Stomach (tissue), 8 donors: ENCODE measurements at regions not wholly inside any gene's neighbourhood (a gene's known extent, or its start where the extent isn't known, plus 50 kb on each side); places are given as distances from the start of the nearest gene placed in this dataset.
A peak's percentile ranks its signal among the peaks of the same experiment; 100 is the strongest.

Source experiments
- DNase-seq, 2 donors: peaks; one replicate each; pipeline versions ENCODE4 v3.0.0 to v3.0.0-alpha.2; 2013 to 2019
- H3K27ac ChIP-seq, 5 donors: fragments of 200-600 bp in 4 of 5; sonication (generic) in 4 of 5; one replicate each; pipeline ENCODE4 v1.5.1; 2013 to 2019; ENCODE audit warnings: mild to moderate bottlenecking in 1 of 5, moderate library complexity in 1 of 5
- H3K27me3 ChIP-seq, 3 donors: fragments of 200-600 bp; sonication (generic); one replicate each; pipeline ENCODE4 v1.5.1; 2017 to 2019; ENCODE audit warnings: mixed run types in 1 of 3
- H3K36me3 ChIP-seq, 4 donors: fragments of 200-600 bp; sonication (generic); 1 replicate in 3 of 4; 2 replicates in 1 of 4; pipeline ENCODE4 v1.5.1; 2016 to 2019
- H3K4me1 ChIP-seq, 4 donors: fragments of 200-600 bp; sonication (generic); one replicate each; pipeline ENCODE4 v1.5.1; 2016 to 2019
- H3K4me3 ChIP-seq, 4 donors: fragments of 200-600 bp; sonication (generic) in 3 of 4; one replicate each; pipeline ENCODE4 v1.5.1; 2016 to 2019; ENCODE audit warnings: mild to moderate bottlenecking in 1 of 4
- H3K9me3 ChIP-seq, 4 donors: fragments of 200-600 bp; sonication (generic); one replicate each; pipeline ENCODE4 v1.5.1; 2016 to 2019
- EP300 ChIP-seq: sonication (generic); formaldehyde crosslinking; IDR thresholded peaks from one replicate; pipeline ENCODE4 v1.6.1; 2017; ENCODE audit warnings: antibody characterized with exemption
- POLR2A ChIP-seq, 4 donors: fragments of 450-650 bp; IDR thresholded peaks; one replicate each; pipeline ENCODE4 v1.6.1; 2016; ENCODE audit warnings: antibody characterized with exemption in 4 of 4, control low read depth in 2 of 4, mild to moderate bottlenecking in 1 of 4, moderate library complexity in 1 of 4
- POLR2AphosphoS5 ChIP-seq, 3 donors: sonication (generic); formaldehyde crosslinking; IDR thresholded peaks; one replicate each; pipeline ENCODE4 v1.6.1; 2016; ENCODE audit warnings: antibody characterized with exemption in 3 of 3
- WGBS, 5 donors: extraction: QIAGEN DNeasy Blood & Tissue Kit in 3 of 5; methylation state at CpG; one replicate each; pipeline versions ENCODE4 v1.1.5 to v1.1.7; 2013 to 2018; 5-methylcytosine and 5-hydroxymethylcytosine counted together
- intact Hi-C: fragments of 100-400 bp; cut with DNase I; formaldehyde crosslinking; loops from one replicate; pipeline ENCODE4 v1.15.1; 2023; ENCODE audit warnings: low total_unique reads
- TF ChIP-seq, protein P1 (sequence below), 7 experiments: fragments of 450-650 bp in 4 of 7; fragments of 200-600 bp in 3 of 7; sonication (generic) in 3 of 7; IDR thresholded peaks; one replicate each; pipeline ENCODE4 v1.5.1; 2016 to 2019; ENCODE audit warnings: antibody characterized with exemption in 7 of 7, control low read depth in 2 of 7, mild to moderate bottlenecking in 1 of 7
- donor health status: healthy with polysubstance abuse.
- donor health status: Bipolar disorder and iron deficiency.
- donor health status: healthy.

DNA sequence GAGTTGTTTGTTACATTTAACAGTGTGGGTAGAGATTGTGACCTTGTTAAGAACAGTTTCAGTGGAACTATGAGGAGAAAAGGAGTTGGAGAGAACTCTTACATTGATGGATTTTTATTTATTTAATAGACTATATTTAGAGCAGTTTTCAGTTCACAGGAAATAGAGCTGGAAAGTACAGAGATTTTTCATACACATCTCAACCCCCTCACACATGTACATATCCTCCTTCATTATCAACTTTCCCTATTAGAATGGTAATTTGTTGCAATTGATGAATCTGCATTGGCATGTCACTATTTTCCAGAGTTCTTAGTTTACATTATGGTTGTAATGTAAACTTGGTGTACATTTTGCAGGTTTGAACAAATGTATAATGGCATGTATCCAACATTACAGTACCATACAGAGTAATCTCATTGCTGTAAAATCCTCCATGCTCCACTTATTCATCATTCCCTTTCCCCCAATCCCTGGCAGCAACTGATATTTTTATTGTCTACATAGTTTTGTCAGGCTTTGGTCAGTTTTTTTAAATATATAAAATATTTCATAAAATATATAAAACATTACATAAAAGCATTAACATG, 756.6 kb upstream of the DPPA4 start:
- no peak overlapping the region for H3K27ac ChIP-seq
- H3K27me3 ChIP-seq, result no peaks in the 10 kb centered on the region
- intact Hi-C loops, result no loop called here
- no peaks in the 10 kb centered on the region for H3K36me3 ChIP-seq
- no peak overlapping the region for H3K4me3 ChIP-seq
- H3K4me1 ChIP-seq, result no peaks in the 10 kb centered on the region
- no peaks in the 10 kb centered on the region for H3K9me3 ChIP-seq
- peak in 1 of 2 donors; percentile 39 for DNase-seq
- TF ChIP-seq POLR2A (IDR thresholded peaks at IDR 0.05) (no peak), POLR2AphosphoS5 (IDR thresholded peaks at IDR 0.05) (no peak), EP300 (no peak)
- TF ChIP-seq, protein P1, sequence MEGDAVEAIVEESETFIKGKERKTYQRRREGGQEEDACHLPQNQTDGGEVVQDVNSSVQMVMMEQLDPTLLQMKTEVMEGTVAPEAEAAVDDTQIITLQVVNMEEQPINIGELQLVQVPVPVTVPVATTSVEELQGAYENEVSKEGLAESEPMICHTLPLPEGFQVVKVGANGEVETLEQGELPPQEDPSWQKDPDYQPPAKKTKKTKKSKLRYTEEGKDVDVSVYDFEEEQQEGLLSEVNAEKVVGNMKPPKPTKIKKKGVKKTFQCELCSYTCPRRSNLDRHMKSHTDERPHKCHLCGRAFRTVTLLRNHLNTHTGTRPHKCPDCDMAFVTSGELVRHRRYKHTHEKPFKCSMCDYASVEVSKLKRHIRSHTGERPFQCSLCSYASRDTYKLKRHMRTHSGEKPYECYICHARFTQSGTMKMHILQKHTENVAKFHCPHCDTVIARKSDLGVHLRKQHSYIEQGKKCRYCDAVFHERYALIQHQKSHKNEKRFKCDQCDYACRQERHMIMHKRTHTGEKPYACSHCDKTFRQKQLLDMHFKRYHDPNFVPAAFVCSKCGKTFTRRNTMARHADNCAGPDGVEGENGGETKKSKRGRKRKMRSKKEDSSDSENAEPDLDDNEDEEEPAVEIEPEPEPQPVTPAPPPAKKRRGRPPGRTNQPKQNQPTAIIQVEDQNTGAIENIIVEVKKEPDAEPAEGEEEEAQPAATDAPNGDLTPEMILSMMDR (IDR thresholded peaks at IDR 0.05), result no peak

DNA sequence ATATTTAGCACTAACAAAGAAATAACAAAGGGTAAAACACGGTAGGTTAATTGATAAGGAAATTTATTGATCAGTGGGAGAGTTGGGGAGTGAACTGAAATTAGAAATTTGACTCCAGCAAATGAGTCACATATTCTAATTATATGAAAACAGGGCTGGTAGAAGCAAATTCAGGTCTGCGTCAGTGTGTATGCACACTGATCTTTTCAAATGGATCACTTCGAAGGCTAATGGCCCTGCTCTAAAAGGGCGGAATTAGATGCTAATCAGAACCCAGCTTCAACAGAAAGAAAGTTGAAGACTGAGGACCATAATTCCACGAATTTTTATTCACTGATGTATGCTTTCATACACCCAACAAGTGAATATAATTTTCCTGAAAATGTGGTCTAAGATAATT, 762.4 kb upstream of the DPPA4 start:
- TF ChIP-seq, protein P1 (IDR thresholded peaks at IDR 0.05), result no peak
- no peak for TF ChIP-seq POLR2AphosphoS5 (IDR thresholded peaks at IDR 0.05)
- no peak for DNase-seq
- intact Hi-C loops, result no loop called here
- Histone ChIP-seq H3K9me3 (no peaks in the 10 kb centered on the region), H3K36me3 (no peaks in the 10 kb centered on the region), H3K4me1 (no peaks in the 10 kb centered on the region), H3K27ac (no peak overlapping the region), H3K27me3 (no peaks in the 10 kb centered on the region), H3K4me3 (no peak overlapping the region)
- WGBS, 5 donors, result 48 to 72% (median 51%) methylated on average over 5 of the region's 5 CpGs

DNA sequence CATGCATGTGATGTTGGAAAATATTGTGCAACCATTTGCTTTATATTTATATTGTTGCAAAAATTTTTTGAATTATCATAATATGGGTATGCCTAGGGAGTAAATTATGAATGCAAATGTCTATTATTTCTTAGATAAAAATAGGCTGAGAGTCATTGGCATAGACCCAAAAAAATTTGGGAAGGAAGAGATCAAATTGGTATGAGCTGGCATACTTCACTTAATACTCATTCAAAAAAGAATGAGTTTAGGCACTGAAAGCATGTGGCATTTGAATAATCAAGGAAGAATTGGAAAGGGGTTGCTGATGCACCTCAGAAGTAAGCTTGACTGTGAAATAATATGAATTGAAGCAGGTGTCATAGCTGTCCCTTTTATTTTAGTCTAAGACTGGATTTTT, 764.0 kb upstream of the DPPA4 start:
- intact Hi-C loops, result no loop called here

DNA sequence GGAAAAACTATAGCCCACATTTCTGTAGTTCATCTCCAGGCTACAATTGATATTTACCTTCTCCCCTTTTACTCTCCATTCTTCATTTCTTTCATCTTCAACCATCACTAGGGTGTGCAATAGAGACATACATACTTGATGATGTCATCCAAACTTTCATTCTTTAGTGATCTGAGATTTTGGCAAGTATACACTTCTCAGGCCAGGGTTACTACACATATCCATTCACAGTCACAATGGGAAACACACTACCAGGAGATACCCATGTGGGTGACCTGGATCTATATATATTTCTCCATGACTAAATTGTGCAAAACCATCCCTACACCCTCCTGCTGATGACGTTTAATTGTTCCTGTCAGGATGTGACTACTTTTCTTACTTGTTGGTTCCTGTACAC, 769.5 kb upstream of the DPPA4 start:
- TF ChIP-seq EP300, result no peak
- no peak for TF ChIP-seq POLR2A (IDR thresholded peaks at IDR 0.05)
- no peak for TF ChIP-seq POLR2AphosphoS5 (IDR thresholded peaks at IDR 0.05)
- TF ChIP-seq, protein P1 (IDR thresholded peaks at IDR 0.05), result no peak
- intact Hi-C loops, result no loop called here

More for the DNA sequence above, 764.0 kb upstream of the DPPA4 start:
- Histone ChIP-seq H3K4me3 (no peak overlapping the region), H3K27me3 (no peaks in the 10 kb centered on the region), H3K4me1 (no peaks in the 10 kb centered on the region), H3K27ac (no peak overlapping the region), H3K9me3 (no peaks in the 10 kb centered on the region), H3K36me3 (no peaks in the 10 kb centered on the region)
- DNase-seq, result no peak
- TF ChIP-seq, protein P1 (IDR thresholded peaks at IDR 0.05), result no peak
- TF ChIP-seq POLR2A (IDR thresholded peaks at IDR 0.05), result no peak
- TF ChIP-seq EP300, result no peak
- no peak for TF ChIP-seq POLR2AphosphoS5 (IDR thresholded peaks at IDR 0.05)

More for the DNA sequence above, 769.5 kb upstream of the DPPA4 start:
- no peaks in the 10 kb centered on the region for H3K4me1 ChIP-seq
- H3K36me3 ChIP-seq, result no peaks in the 10 kb centered on the region
- H3K27me3 ChIP-seq, result no peaks in the 10 kb centered on the region
- no peak overlapping the region for H3K27ac ChIP-seq
- WGBS, 5 donors, result 72 to 91% (median 83%) methylated on average over 1 of the region's 1 CpG
- no peak for DNase-seq
- H3K9me3 ChIP-seq, result no peaks in the 10 kb centered on the region
- H3K4me3 ChIP-seq, result no peak overlapping the region
